A549 (cell line): ENCODE measurements at regions not wholly inside any gene's neighbourhood (a gene's known extent, or its start where the extent isn't known, plus 50 kb on each side); places are given as distances from the start of the nearest gene placed in this dataset.

Experiments used
- ATOH8 ChIP-seq: fragments of 250-450 bp; sonication (Bioruptor Pico); IDR thresholded peaks from 2 replicates; pipeline ENCODE4 v1.5.0; 2020; ENCODE audit warnings: low read depth, mild to moderate bottlenecking, moderate library complexity
- CBX8 ChIP-seq: fragments of 200-600 bp; sonication (generic); IDR thresholded peaks from 2 replicates; pipeline ENCODE4 v1.6.1; 2016
- CTCF ChIP-seq: fragments of >200 bp; sonication (Bioruptor Twin); formaldehyde crosslinking; IDR thresholded peaks from 3 replicates; pipeline ENCODE4 v1.5.1; 2016
- E2F6 ChIP-seq: IDR thresholded peaks from 2 replicates; pipeline ENCODE4 v1.6.1; 2012; ENCODE audit warnings: low read depth, borderline replicate concordance
- HMGXB4 ChIP-seq: fragments of 250-450 bp; sonication (Bioruptor Pico); IDR thresholded peaks from 2 replicates; pipeline ENCODE4 v1.5.0; 2021; ENCODE audit warnings: mild to moderate bottlenecking, moderate library complexity, borderline replicate concordance
- MAFK ChIP-seq: fragments of 450-650 bp; IDR thresholded peaks from 2 replicates; pipeline ENCODE4 v1.6.1; 2014; ENCODE audit not compliant: partially characterized antibody
- MYC ChIP-seq: IDR thresholded peaks from 2 replicates; pipeline ENCODE4 v1.6.1; 2012; ENCODE audit warnings: mild to moderate bottlenecking, inconsistent platforms, low read length, improper control_type of control experiment, borderline replicate concordance
- NFE2L2 ChIP-seq: fragments of 150-350 bp; conservative IDR thresholded peaks from 2 replicates; pipeline ENCODE4 v1.6.1; 2014; ENCODE audit warnings: low read length
- NR3C1 ChIP-seq: fragments of >200 bp; sonication (Bioruptor Twin); formaldehyde crosslinking; IDR thresholded peaks from 3 replicates; pipeline ENCODE4 v1.6.1; 2017
- POLR2A ChIP-seq: IDR thresholded peaks from 2 replicates; pipeline ENCODE4 v1.6.1; 2012; ENCODE audit warnings: mild to moderate bottlenecking, low read length
- REST ChIP-seq: fragments of 200-600 bp; sonication (generic); IDR thresholded peaks from 2 replicates; pipeline ENCODE4 v1.6.1; 2016; ENCODE audit warnings: antibody characterized with exemption, mild to moderate bottlenecking, moderate library complexity
- RNF2 ChIP-seq: fragments of 200-600 bp; sonication (generic); IDR thresholded peaks from 2 replicates; pipeline ENCODE4 v1.6.1; 2016; ENCODE audit warnings: low read depth, mild to moderate bottlenecking, antibody characterized with exemption, moderate library complexity, borderline replicate concordance
- TF ChIP-seq, protein P1 (sequence below): IDR thresholded peaks from 2 replicates; pipeline ENCODE4 v1.6.1; 2012

GRCh38 chr2:56687169-56687568 lies 503.4 kb downstream of the CCDC85A start:
- TF ChIP-seq POLR2A (no peak), MAFK (no peak), HMGXB4 (CRISPR knock-in tag) (no peak), NR3C1 (no peak), CTCF (no peak), CBX8 (no peak), REST (no peak), E2F6 (no peak), NFE2L2 (no peak), MYC (no peak), ATOH8 (CRISPR knock-in tag) (no peak), RNF2 (no peak)
- TF ChIP-seq, protein P1, sequence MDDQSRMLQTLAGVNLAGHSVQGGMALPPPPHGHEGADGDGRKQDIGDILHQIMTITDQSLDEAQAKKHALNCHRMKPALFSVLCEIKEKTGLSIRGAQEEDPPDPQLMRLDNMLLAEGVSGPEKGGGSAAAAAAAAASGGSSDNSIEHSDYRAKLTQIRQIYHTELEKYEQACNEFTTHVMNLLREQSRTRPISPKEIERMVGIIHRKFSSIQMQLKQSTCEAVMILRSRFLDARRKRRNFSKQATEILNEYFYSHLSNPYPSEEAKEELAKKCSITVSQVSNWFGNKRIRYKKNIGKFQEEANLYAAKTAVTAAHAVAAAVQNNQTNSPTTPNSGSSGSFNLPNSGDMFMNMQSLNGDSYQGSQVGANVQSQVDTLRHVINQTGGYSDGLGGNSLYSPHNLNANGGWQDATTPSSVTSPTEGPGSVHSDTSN = no peak
